Esophagus (tissue), 2 donors: ENCODE measurements at regions not wholly inside any gene's neighbourhood (a gene's known extent, or its start where the extent isn't known, plus 50 kb on each side); places are given as distances from the start of the nearest gene placed in this dataset.

Experiments
- H3K27ac ChIP-seq, 2 donors: one replicate each; pipeline ENCODE4 v1.5.1; 2013; ENCODE audit warnings: low read depth in 2 of 2, mild to moderate bottlenecking in 2 of 2, inconsistent platforms in 1 of 2, low read length in 1 of 2, moderate library complexity in 1 of 2
- H3K27me3 ChIP-seq, 2 donors: one replicate each; pipeline ENCODE4 v1.6.1; 2013; ENCODE audit warnings: low read length in 2 of 2, control low read depth in 1 of 2, mild to moderate bottlenecking in 1 of 2; ENCODE audit not compliant: insufficient read depth in 2 of 2, control insufficient read depth in 1 of 2
- H3K36me3 ChIP-seq, 2 donors: one replicate each; pipeline ENCODE4 v1.6.1; 2013; ENCODE audit warnings: low read length in 1 of 2; ENCODE audit not compliant: control insufficient read depth in 2 of 2, insufficient read depth in 2 of 2
- H3K4me1 ChIP-seq, 2 donors: one replicate each; pipeline ENCODE4 v1.6.1; 2013; ENCODE audit warnings: low read length in 1 of 2; ENCODE audit not compliant: control insufficient read depth in 2 of 2, insufficient read depth in 2 of 2
- H3K4me3 ChIP-seq, 2 donors: one replicate each; pipeline ENCODE4 v1.5.1; 2013; ENCODE audit warnings: low read length in 2 of 2, mild to moderate bottlenecking in 2 of 2, low read depth in 1 of 2, moderate library complexity in 1 of 2
- H3K9me3 ChIP-seq, 2 donors: one replicate each; pipeline ENCODE4 v1.6.1; 2013; ENCODE audit warnings: mild to moderate bottlenecking in 2 of 2, low read depth in 1 of 2, low read length in 1 of 2, moderate library complexity in 1 of 2; ENCODE audit not compliant: control insufficient read depth in 2 of 2, insufficient read depth in 1 of 2
- WGBS, 2 donors: extraction: QIAGEN DNeasy Blood & Tissue Kit; methylation state at CpG; one replicate each; pipeline ENCODE4 v1.1.7; 2013; 5-methylcytosine and 5-hydroxymethylcytosine counted together
- donor health status: healthy with polysubstance abuse.
- donor health status: Bipolar disorder and iron deficiency.

DNA sequence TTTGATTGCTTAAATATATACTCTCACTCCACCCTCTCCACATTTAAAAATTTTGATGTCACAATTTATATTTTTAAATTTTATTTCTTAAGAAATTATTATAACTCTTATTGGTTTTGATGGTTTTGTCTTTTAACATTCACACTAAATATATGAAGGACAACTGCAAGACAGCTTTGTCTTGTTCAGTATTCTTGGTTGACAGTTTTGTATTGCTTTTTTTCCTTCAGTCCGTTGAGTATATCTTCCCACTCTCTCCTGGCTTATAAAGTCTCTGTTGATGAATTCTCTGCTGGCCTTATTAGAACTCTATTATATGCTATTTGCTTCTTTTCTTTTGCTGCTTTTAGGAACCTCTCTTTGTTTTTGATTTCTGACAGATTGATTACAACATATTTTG, 392.2 kb downstream of the C6orf118 start:
- Histone ChIP-seq H3K27me3 (no peaks in the 10 kb centered on the region), H3K4me1 (no peaks in the 10 kb centered on the region), H3K4me3 (no peak overlapping the region), H3K27ac (no peak overlapping the region), H3K36me3 (no peaks in the 10 kb centered on the region), H3K9me3 (peaks cover 0 to 2% of the 10 kb centered on the region in 2 donors)
- WGBS, 2 donors: 76% methylated on average over 1 of the region's 1 CpG

DNA sequence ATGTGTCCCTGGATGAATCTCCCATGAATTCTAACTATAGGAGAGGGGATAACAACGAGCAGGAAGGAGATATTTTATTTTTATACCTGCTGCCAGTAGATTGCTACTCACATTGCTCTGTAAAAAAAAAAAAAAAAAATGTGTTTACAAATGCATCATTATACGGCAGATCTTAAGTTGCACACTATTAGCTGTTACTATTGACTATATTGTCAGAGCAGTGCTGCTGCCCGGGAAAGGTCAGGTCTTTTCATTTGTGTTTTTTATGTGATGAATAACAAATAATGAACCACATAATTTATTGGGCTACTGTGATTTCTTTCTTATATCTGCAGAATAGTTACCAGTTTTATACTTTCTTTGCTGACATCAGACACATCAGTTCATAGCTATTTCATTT, 393.3 kb downstream of the C6orf118 start:
- Histone ChIP-seq H3K4me1 (no peaks in the 10 kb centered on the region), H3K4me3 (no peak overlapping the region), H3K27me3 (no peaks in the 10 kb centered on the region), H3K27ac (no peak overlapping the region), H3K36me3 (no peaks in the 10 kb centered on the region), H3K9me3 (peaks cover 0 to 2% of the 10 kb centered on the region in 2 donors)
- WGBS, 2 donors: 70 to 75% methylated on average over 3 of the region's 3 CpGs

DNA sequence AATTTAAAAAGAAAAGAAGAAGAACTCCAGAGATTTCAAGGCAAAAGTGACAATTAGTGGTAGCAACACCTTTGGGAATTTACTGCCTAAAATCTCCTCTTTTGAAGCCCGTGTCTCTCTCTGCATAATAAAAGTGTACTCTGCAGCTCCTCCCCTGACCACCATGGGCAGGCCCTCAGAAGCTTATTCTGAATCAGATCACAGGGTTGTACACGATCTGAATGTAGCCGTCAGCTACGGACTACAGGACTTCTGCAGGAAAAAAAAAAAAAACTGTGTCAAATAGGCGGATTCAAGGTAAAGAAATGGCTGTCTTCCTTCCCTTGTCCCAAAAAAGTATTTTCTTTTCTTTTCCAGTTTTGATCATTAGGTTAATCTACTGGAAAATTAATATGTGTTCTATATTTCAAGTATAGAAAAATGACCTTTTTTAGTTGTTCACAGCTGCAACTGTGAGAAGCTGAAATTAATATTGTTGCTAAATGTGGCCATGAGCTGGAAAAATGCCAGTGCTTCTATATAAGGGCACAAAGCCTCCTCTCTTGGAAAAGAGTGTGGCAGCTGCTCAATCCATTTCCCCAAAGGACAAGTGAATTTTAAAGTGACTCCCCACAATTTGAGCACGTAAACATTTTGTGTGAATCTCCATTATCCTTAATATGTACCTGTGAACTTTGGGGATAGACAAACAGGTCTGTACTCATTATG, 397.4 kb downstream of the C6orf118 start:
- no peak overlapping the region for H3K27ac ChIP-seq
- 23 to 35% methylated on average over 6 of the region's 6 CpGs for WGBS, 2 donors
- H3K27me3 ChIP-seq: no peaks in the 10 kb centered on the region
- H3K36me3 ChIP-seq: no peaks in the 10 kb centered on the region
- H3K4me1 ChIP-seq: no peaks in the 10 kb centered on the region
- no peak overlapping the region for H3K4me3 ChIP-seq
- peaks cover 0 to 2% of the 10 kb centered on the region in 2 donors for H3K9me3 ChIP-seq

DNA sequence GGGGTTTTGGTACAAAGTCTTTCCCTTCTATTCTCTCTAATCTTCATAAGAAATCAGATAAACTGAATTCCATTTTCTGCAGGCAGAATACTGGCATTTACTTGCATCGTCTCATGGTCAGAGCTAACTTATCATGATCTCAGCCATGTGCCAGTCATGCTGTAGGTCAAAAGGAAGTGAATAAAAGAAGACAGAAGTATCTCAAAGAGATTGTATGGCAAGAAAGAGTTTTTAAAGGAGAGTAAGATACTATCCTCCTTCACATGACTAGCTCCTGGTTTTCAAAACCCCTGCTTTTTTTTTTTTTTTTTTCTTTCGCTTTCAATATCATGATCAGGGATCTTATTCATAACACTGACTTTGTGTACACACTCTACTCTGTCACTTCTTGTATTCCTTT, 398.3 kb downstream of the C6orf118 start:
- H3K27ac ChIP-seq: no peak overlapping the region
- WGBS, 2 donors: 61 to 78% methylated on average over 2 of the region's 2 CpGs
- no peaks in the 10 kb centered on the region for H3K9me3 ChIP-seq
- H3K4me3 ChIP-seq: no peak overlapping the region
- H3K27me3 ChIP-seq: no peaks in the 10 kb centered on the region
- no peaks in the 10 kb centered on the region for H3K36me3 ChIP-seq
- H3K4me1 ChIP-seq: no peaks in the 10 kb centered on the region

DNA sequence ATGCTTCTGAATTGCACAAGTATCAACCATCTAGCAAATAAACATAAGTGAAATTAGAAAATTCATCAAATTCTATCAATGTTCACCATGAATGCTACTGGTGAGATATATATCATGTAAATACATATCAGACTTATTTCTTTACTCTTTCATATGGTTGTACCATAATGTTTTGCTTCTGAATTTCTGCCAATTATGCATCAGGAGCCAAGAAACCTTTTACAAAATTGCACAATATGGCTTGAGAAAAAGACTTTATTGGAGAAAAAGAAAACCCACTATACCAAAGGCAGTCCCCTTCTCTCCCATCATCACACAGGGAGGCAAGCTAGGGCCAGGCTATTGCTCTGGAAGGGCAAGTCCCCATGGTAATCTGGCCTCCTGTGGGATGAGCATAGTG, 402.6 kb downstream of the C6orf118 start:
- H3K27ac ChIP-seq: no peak overlapping the region
- no peak overlapping the region for H3K4me3 ChIP-seq
- H3K4me1 ChIP-seq: no peaks in the 10 kb centered on the region
- no peaks in the 10 kb centered on the region for H3K9me3 ChIP-seq
- H3K27me3 ChIP-seq: no peaks in the 10 kb centered on the region
- H3K36me3 ChIP-seq: no peaks in the 10 kb centered on the region

DNA sequence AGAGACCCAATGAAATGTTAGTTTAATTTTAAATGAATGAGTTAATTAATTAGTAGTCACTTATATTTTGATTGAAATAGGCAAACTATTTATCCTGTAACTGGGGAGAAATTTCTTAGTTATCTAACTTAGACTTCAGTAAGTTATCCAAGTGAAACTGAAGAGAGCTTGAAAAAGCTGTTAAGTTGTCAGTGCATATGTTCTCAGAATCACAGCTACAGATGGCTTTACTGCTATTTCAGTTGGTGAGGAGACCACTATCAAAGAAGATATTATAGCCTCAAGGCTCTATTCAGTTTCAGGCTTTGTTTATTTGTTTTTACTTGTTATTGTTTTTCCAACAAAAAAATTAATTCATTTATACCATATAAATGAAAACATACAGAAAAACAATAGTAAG, 404.1 kb downstream of the C6orf118 start:
- no peaks in the 10 kb centered on the region for H3K36me3 ChIP-seq
- H3K4me3 ChIP-seq: no peak overlapping the region
- H3K27ac ChIP-seq: no peak overlapping the region
- H3K9me3 ChIP-seq: no peaks in the 10 kb centered on the region
- no peaks in the 10 kb centered on the region for H3K4me1 ChIP-seq
- H3K27me3 ChIP-seq: no peaks in the 10 kb centered on the region

DNA sequence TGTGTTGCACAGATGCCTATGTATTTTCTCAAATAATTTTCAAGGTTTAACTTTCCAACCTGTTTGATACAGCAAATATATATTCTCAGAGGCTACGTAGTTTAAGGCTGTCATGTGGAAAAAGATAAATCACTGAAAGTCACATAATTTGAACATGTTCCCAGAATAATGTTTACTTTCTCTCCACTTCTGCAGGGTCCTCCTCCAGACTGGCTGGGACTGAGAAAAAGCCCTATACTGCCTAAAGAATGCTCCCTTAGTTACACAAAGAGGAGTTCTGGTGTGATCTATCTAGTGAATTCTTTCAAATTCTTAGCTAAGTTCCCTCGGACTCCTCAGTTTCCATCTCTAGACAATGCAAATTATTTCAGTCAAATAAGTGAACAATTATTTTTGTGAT, 411.0 kb downstream of the C6orf118 start:
- 29 to 35% methylated on average over 2 of the region's 2 CpGs for WGBS, 2 donors
- Histone ChIP-seq H3K4me3 (no peak overlapping the region), H3K36me3 (no peaks in the 10 kb centered on the region), H3K4me1 (no peaks in the 10 kb centered on the region), H3K27ac (no peak overlapping the region), H3K9me3 (no peaks in the 10 kb centered on the region), H3K27me3 (no peaks in the 10 kb centered on the region)

DNA sequence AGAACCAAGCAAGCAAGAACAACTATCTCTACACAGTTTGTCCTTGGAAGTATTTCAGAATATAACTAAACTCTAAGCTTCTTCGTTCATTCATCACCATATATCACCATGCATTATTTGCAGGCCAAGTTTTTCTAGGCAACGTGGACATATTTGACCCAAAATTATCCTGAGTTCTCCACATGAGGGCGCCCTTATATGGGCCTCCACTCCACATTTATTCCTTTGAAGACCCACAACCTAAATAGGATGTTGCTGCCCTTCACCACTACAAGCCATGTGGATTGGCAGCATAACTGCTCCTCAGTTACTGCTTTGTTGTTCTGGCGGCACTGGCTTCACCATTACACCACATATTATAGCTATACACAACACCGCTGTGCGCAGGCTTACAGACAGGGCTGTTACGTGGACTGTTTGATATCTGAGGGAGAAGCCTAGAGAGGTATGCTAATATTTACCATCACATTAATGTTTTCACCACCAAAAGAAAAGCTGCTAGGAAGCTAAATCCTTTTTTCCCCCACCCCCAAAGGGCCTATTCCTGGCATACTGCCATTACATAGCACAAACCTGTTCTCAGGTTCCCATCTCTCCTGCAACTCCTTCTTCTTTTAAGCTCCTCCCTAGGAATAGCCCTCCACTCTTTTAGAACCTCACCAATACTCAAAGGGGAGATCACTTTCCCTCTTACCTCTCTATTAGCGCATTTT, 411.7 kb downstream of the C6orf118 start:
- no peak overlapping the region for H3K4me3 ChIP-seq
- H3K9me3 ChIP-seq: no peaks in the 10 kb centered on the region
- WGBS, 2 donors: 56 to 63% methylated on average over 8 of the region's 8 CpGs
- H3K27ac ChIP-seq: no peak overlapping the region
- no peaks in the 10 kb centered on the region for H3K27me3 ChIP-seq
- no peaks in the 10 kb centered on the region for H3K4me1 ChIP-seq
- no peaks in the 10 kb centered on the region for H3K36me3 ChIP-seq

DNA sequence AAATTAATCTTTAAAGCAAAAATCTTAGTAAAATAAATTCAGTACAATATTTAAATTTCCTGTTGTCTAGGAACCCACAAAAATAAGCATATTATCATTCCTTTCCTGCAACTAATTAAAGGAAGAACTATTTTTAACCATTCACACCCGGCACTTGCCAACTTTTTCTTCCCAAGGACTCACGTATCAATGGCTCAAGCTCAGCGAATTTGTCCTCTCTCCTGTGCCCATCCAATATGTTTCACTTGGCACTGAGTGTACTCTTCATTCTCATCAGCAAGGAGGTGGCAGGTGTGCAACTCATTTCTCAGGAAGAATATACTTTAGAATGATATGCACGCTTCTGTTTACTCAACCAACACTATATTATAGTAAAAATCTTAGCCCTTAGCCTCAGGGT, 419.4 kb downstream of the C6orf118 start:
- 61 to 67% methylated on average over 4 of the region's 4 CpGs for WGBS, 2 donors

DNA sequence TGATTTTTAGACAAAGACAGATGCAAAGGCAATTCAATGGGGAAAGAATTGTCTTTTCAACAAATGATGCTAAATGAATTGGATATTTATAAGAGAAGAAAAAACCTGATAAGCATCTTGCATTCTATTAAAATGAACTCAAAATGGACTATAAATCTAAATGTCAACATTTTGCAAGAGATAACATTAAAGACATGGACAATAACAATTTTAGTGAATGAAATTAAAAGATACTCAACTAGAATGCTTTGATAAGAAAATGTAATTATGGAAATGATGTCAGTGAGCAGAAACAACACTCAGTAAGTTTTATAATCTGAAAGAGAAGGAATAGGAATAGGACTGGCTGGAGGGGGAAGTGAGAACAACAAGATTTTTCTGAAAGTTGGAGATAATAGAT, 421.7 kb downstream of the C6orf118 start:
- H3K4me3 ChIP-seq: no peak overlapping the region
- no peak overlapping the region for H3K27ac ChIP-seq
- no peaks in the 10 kb centered on the region for H3K36me3 ChIP-seq
- no peaks in the 10 kb centered on the region for H3K4me1 ChIP-seq
- H3K27me3 ChIP-seq: no peaks in the 10 kb centered on the region
- no peaks in the 10 kb centered on the region for H3K9me3 ChIP-seq

More for the DNA sequence above, 419.4 kb downstream of the C6orf118 start:
- Histone ChIP-seq H3K36me3 (no peaks in the 10 kb centered on the region), H3K27me3 (no peaks in the 10 kb centered on the region), H3K4me3 (no peak overlapping the region), H3K9me3 (no peaks in the 10 kb centered on the region), H3K4me1 (no peaks in the 10 kb centered on the region), H3K27ac (no peak overlapping the region)
